ENCODE measurements at regions not wholly inside any gene's neighbourhood (a gene's known extent, or its start where the extent isn't known, plus 50 kb on each side); places are given as distances from the start of the nearest gene placed in this dataset.

GRCh38 chr10:53076948-53077347, 304.4 kb upstream of the MBL2 start:
- TF ChIP-seq, protein P1, sequence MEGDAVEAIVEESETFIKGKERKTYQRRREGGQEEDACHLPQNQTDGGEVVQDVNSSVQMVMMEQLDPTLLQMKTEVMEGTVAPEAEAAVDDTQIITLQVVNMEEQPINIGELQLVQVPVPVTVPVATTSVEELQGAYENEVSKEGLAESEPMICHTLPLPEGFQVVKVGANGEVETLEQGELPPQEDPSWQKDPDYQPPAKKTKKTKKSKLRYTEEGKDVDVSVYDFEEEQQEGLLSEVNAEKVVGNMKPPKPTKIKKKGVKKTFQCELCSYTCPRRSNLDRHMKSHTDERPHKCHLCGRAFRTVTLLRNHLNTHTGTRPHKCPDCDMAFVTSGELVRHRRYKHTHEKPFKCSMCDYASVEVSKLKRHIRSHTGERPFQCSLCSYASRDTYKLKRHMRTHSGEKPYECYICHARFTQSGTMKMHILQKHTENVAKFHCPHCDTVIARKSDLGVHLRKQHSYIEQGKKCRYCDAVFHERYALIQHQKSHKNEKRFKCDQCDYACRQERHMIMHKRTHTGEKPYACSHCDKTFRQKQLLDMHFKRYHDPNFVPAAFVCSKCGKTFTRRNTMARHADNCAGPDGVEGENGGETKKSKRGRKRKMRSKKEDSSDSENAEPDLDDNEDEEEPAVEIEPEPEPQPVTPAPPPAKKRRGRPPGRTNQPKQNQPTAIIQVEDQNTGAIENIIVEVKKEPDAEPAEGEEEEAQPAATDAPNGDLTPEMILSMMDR (IDR thresholded peaks at IDR 0.05): no peak
- no peak for TF ChIP-seq RFX5 (IDR thresholded peaks at IDR 0.05)
- no peak for TF ChIP-seq EP300 (IDR thresholded peaks at IDR 0.05)
- no peak for TF ChIP-seq MAZ (IDR thresholded peaks at IDR 0.05; ENCODE audit: borderline replicate concordance, low read depth, low read length)
- TF ChIP-seq E2F6 (IDR thresholded peaks at IDR 0.05; ENCODE audit: borderline replicate concordance, low read depth): no peak
- no peak for TF ChIP-seq HOXA7 (CRISPR knock-in tag; IDR thresholded peaks at IDR 0.05)
- TF ChIP-seq, protein P2, sequence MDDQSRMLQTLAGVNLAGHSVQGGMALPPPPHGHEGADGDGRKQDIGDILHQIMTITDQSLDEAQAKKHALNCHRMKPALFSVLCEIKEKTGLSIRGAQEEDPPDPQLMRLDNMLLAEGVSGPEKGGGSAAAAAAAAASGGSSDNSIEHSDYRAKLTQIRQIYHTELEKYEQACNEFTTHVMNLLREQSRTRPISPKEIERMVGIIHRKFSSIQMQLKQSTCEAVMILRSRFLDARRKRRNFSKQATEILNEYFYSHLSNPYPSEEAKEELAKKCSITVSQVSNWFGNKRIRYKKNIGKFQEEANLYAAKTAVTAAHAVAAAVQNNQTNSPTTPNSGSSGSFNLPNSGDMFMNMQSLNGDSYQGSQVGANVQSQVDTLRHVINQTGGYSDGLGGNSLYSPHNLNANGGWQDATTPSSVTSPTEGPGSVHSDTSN (IDR thresholded peaks at IDR 0.05): no peak
- no peak for TF ChIP-seq REST (IDR thresholded peaks at IDR 0.05)
- TF ChIP-seq MAFK (IDR thresholded peaks at IDR 0.05; ENCODE audit: partially characterized antibody): no peak

All from A549 (cell line).